NCI-H82 treated with DMSO at 0.1 percent for 48 hours (cell line): ENCODE measurements at regions not wholly inside any gene's neighbourhood (a gene's known extent, or its start where the extent isn't known, plus 50 kb on each side); places are given as distances from the start of the nearest gene placed in this dataset.
"Not testable (repeated sequence)": the region's sequence is repeated elsewhere in the genome, so short reads cannot be mapped to it uniquely, and the experiment has no call there.

Experiments used
- DNase-seq: peaks from one replicate; lab custom pipeline; 2025; ENCODE audit not compliant: unreplicated experiment; lab: John Stamatoyannopoulos, UW

DNA sequence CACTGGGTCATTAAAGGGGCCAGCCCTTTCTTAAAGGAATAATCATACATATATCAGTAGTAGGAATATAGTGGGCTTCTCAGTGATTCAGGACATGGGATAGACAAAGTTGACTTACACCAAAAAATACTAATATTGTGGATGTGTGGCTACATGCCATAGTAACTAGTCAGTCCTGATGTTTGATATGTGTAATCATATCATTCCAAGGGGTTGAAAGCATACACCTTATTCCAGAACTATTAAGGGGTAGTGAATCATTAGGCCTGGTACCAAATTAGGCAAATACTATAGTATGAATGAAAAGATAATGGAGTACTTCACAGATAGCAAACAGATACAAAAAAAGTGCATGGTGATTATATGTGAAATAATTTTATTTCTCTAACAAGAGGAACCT, 814.9 kb upstream of the NRXN1 start:
- no peak for DNase-seq

DNA sequence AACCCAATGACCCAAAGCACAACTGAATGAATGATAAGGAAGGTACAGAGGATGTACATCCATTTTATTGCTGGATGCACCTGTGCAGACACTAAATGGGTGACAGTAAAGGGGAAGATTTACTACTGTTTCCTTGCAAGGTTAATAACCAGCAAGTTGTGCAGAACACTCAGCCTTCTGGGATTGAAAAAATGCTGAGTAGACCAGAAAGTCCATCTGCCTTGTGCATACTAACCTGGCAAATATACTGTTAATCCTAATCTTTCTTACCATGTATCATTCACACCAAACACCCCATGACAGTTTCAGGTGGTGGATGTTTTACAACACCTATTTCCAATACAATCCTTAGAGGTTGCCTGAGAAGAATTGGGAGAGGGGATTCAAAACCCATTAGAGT, 814.1 kb upstream of the NRXN1 start:
- DNase-seq: no peak

DNA sequence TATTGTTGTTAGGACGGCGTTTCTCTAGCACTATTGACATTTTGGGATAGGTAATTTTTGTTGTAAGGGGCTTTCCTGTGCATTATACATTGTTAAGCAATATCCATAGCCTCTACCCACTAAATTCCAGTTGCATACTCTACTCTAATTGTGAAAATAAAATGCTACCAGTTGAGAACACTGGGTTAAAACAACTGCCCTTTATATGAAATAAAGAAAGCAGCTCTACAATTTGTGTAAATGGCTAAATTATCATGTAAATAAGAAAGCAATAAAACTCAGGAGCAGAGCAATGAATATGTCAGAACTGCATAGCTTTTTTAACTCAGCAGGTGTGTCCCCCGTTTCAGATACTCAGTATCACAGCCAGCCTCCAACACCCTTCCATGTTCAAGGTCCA, 812.7 kb upstream of the NRXN1 start:
- no peak for DNase-seq

DNA sequence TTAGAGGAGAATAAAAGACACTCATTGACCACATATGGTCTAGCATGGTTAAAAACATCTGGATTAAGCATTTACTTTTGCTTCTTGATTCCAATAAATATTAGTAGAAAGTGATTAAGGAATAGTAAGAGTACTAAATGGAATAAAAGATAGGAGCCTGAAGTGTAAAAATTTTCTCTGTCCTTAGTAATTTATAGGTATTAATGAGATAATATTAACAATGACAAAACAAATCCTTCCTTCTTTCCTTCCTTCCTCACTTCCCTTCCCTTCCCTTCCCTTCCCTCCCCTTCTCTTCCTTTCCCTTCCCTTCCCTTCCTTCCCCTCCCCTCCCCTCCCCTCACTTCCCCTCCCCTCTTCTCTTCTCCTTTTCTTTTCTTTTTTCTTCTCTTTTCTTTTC, 797.5 kb upstream of the NRXN1 start:
- no peak for DNase-seq

DNA sequence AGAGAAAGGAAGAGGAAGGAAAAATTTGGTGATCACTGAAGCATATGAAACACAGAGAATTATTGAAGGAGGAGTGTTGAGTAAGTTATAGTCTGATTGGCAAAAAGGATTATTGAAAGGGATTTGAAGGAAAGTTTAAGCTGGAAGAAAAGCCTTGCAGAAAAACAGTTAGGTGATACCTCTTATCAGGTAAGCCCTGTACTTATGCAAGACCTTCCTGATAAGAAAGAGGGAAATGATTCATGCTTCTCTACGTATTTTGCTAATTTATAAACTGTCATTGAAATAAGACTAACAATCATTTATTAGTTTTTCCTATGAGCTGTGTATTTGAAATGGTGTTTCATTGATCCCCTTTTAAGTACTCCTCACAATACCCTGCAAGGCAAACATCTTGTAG, 793.9 kb upstream of the NRXN1 start:
- DNase-seq: no peak

DNA sequence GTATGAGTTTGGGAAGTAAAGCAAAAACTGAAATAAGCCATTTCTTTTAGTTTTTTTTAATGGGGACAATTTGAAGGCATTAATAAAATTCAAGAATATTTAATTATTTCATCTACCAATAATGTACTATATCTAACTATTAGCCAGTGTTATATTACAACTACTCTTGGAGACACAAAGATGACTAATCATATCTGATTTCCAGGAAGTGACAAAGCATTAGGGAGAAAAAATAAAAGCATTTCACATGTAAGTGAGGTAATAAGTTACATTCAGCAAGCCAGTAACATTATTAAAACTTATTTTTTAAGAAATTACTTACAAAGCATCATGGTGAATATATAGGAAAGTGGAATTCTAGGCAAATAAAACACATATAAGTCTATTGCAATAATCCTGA, 781.3 kb upstream of the NRXN1 start:
- no peak for DNase-seq

DNA sequence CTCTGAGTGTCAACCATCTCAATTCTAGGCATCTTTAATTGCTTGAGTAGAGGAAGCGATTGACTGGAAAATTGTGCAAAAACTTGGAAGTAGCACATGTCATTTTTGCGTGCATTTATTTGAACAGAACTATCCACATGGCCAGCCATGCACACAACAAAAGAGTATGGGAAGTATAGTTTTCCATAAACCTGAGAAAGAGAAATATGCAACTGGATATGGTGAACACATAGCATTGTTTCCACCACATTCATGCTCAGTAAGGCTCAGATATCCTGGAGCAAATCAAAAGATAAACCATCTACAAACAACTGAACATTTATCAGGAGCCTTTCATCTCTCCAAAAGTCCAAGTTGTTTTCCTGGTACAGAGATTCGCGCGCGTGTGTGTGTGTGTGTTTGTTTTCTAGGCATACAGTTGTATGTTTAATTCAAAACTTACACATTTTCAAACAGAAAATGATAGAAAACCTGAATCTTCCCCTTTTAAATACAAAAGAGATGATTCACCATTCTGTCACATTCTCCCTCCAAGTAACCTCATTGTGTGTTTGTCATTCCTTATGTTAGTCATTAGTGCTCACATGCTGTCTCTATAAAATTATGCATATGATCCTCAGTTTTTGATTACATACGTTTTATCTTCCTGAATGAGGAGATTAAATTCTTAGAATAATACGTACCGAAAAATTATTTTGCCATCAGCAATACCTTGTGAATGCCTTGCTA, 780.4 kb upstream of the NRXN1 start:
- DNase-seq: no peak

DNA sequence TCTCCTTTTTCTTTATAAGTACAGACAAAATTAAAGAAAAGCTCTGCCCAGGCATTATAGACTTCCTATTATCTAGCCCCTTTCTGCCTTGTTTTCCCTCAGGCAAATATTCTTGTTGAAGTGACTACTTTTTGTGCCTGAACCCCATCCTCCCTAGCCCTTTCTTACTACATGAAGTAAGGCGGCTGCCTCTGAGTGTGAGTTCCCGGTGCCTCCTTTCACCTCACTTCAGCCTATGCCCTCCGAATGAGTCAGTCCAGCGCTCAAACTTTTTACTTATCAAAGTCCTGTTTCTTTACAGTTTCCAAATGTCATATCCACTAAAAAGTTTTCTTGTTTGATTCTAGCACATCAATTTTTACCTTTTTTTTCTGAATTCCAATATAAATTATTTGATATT, 778.3 kb upstream of the NRXN1 start:
- DNase-seq: no peak

DNA sequence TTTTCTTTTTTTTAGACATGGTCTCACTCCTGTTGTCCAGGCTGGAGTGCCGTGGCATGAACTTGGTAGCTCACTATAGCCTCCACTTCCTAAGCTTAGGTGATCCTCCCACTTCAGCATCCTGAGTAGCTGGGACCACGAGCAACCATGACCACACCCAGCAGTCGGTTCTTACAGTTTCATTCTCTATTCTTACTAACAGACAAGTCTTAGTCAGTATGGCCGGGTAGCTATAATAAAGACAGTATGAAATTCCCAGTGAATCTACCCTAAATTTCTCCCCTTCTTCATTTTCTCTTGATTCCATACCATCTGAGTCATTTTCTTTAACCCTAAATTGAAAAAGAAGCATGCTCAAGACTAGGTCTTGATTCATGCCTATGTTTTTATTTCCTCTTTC, 775.3 kb upstream of the NRXN1 start:
- DNase-seq: no peak

DNA sequence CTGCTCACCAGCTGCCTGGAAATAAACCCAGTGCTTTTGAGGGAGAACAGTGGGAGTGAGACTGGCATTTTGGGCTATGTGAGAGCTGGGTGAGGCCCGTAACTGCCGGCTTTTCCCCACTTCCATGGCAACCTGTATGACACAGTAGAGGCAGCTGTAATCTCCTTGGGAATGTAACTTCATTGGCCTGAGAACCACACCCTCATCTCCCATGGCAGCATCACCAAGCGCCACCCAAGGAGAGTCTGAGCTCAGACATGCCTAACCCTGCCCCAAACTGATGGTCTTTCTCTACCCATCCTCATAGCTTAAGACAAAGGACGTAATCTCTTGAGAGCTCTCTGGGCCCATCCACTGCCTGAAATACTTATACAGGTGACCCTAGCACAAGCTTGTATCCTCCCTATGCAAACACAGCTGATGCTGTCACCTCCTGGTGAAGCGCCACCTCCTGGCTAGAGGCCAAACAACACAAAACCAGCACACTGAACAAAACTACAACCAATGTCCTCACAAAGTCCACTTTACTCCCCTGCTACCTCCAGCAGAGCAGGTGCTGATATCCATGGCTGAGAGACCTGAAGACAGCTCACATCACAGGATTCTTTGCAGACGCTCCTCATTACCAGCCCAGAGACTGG, 763.4 kb upstream of the NRXN1 start:
- DNase-seq: no peak

DNA sequence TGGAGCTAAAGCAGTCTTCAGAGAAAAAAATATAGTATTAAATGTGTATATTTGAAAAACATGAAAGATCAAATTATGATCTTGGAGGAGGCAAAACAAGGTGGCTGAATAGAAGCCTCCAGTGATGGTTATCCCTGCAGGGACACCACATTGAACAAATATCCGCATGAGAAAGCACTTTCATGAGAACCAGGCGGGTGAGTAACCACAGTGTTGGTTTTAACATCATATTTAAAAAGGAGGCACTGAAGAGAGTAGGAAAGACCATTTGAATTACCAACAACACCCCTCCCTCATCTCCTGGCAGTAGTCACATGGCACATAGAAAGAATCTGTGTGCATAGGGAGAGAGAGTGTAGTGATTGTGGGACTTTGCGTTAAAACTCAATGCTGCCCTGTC, 759.6 kb upstream of the NRXN1 start:
- DNase-seq: no peak

DNA sequence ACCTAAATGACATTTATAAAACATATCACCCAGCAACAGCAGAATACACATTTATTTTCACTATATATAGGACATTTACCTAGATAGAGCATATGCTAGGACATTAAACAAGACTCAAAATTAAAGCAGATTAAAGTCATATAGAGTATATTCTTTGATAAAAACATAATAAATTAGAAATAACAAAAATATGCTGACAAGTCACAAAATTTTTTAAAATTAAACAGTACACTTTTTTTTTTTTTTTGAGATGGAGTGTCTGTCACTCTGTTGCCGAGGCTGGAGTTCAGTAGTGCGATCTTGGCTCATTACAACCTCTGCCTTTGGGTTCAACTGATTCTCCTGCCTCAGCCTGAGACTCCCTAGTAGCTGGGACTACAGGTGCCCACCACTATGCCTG, 758.9 kb upstream of the NRXN1 start:
- DNase-seq: no peak

DNA sequence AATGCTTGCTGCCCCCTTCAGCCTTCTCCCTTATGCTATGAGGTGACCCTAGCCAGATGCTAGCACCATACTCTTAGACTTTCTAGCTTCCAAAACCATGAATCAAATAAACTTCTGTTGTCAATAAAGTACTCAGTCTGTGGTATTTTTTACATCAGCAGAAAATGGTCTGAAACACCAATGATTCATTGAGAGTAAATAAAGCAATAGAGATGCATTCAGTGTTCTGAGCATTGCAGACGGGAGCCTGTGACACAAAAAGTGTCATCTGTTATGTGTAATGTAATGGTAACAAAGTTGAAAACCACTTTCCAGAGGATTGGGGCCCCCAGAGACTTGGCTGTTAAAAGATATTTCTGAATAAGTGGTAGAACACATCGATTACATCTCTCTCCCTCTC, 758.0 kb upstream of the NRXN1 start:
- DNase-seq: no peak

DNA sequence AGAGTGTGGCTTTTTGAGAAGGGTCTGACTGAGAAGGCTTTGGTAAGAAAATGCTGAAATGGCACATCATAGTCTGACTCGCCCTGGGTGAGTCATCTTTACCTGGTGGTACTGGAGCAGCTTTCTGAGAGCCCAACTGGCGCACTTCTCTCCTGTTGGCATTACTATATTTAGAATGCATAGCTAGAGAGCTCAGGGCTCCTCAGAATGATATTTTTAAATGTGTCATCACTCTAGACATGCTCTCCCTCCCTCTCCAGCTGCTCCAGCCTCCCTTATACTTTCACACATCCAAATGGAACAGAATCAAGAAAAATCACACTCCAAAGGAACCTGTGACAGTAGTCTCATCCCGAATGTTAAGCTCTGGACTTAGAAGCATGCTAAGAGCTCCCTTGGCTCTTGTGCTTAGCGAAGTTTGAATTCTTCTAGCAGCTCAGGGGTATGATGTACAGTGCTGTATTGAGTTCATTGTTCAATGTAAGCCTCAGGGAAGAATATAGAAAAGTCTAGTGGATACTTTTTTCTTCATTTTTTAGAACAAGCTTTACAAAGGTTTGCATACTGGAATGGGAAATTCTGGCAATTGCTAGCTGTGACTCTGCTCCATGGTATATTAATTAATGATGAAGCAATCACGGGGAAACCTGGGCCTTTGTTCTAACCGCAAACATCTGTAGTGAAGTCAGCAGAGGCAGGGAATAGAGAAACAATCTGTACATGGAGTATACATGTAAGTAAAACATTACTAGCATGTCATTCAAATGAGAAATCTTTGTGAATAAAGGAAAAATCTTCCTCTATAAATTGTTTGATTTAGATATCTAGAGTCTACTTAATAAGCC, 751.2 kb upstream of the NRXN1 start:
- DNase-seq: no peak

DNA sequence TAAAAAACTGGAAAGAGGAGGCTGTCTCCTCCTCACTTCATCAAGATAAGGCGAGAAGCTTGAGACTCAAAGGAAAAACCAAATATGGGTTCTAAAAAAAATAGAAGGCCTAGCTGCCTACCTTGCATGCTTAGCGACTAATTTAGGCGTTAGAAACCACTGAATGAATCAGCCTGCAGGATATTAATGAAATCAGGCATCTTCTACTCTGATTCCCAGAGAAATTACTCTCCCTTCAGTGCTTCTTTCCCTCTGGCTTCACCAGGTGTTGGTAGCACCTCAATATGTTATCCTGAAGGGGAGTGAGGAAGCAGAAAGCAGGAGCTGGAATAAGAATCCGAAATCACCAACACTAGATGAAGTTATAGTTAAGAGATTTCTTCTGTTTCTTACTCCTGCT, 749.8 kb upstream of the NRXN1 start:
- no peak for DNase-seq

DNA sequence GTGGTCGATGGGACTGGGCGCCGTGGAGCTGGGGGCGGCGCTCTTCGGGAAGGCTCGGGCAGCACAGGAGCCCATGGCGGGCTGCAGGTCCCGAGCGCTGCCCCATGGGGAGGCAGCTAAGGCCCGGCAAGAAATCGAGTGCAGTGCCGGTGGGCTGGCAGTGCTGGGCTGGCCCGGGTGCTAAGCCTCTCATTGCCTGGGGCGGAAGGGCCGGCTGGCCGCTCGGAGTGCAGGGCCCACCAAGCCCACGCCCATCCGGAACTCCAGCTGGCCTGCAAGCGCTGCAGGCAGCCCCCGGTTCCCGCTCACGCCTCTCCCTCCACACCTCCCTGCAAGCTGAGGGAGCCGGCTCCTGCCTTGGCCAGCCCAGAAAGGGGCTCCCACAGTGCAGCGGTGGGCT, 748.4 kb upstream of the NRXN1 start:
- DNase-seq: no peak

DNA sequence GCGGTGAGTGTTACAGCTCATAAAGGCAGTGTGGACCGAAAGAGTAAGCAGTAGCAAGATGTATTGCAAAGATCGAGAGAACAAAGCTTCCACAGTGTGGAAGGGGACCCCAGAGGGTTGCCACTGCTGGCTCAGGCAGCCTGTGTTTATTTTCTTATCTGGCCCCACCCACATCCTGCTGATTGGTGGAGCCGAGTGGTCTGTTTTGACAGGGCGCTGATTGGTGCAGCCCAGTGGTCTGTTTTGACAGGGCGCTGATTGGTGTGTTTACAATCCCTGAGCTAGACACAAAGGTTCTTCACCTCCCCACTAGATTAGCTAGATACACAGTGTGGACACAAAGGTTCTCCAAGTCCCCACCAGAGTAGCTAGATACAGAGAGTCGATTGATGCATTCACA, 747.8 kb upstream of the NRXN1 start:
- DNase-seq: not testable (repeated sequence)

DNA sequence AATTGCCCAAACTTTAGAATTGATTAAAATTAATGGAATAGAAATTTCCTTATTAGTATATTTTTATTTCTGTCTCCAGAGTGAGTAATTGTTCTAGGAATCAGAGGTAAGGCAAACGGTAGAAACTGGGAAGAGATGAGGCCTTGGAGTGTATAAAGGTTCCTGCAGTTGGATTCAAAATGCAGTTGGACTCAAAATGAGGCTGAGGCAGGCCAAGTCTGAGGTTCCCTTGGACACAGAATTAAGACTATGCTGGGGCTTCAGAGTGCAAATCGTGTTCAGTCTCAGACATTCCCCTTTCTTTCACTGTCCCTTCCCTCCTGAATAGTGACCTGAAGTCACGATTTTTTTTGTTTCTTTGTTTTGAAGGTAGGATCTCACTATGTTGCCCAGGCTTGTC, 746.9 kb upstream of the NRXN1 start:
- DNase-seq: no peak

DNA sequence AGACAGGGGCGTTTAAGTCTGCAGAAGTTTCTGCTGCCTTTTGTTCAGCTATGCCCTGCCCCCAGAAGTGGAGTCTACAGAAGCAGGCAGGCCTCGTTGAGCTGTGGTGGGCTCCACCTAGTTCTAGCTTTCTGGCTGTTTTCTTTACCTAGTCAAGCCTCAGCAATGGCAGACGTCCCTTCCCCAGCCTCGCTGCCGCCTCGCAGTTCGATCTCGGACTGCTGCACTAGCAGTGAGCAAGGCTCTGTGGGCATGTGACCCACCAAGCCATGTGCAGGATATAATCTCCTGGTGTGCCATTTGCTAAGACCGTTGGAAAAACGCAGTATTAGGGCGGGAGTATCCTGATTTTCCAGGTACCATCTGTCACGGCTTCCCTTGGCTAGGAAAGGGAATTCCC, 742.7 kb upstream of the NRXN1 start:
- not testable (repeated sequence) for DNase-seq

DNA sequence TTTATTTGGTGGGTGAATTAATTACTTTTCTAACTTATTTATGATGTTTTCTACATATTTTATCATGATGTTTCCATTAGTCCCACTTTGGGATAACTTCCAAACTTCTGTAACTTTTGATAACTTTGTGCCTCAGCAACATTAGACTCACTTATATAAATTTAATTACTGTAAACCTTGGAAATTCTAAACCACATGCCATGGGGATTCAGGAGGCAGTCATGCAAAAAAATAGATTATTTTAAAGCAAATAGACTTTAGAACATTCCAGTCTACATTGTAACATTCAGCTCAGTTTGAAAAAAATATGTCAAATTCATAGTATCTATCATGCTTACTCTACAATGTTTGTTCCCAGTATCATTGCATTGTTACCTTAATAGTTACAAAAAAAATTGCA, 728.5 kb upstream of the NRXN1 start:
- DNase-seq: no peak

DNA sequence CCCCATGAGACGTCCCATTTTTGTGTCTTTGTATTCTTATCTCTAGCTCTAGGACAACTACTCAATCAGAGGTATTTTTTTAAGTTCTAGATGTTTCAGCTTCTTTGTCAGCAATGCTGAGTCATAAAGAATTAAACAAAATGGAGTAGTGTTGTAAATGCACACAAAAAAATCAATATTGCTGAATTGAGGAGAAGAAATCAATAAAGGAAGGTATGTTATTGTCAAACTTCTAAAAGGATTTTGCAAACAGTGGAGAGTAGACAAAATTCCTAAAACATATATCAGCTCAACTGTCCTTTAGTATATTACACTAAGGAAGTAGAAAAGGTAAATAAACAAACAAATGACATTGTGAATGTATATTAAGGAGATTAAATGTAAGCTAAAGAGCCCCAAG, 726.1 kb upstream of the NRXN1 start:
- DNase-seq: no peak

DNA sequence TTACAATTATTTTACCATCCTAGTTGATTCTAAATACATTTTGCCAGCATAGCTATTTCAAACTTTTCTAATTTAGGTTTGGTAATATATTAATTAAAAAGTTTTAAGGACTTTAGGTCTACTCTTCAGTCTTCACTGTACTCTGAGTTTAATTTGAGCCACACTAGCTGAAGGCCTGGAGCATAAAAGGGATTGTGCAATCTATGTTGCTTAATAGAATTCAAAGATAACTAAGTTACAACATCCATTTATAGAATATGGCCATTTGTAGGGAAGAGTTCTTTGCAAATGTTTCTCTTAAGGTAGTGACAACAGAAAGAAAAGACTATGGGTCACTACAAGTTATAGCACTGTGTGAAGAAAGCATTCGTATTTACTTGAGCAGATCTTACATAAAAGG, 702.2 kb upstream of the NRXN1 start:
- DNase-seq: no peak
